NCI-H226 (cell line): ENCODE measurements at regions not wholly inside any gene's neighbourhood (a gene's known extent, or its start where the extent isn't known, plus 50 kb on each side); places are given as distances from the start of the nearest gene placed in this dataset.
A peak's percentile ranks its signal among the peaks of the same experiment; 100 is the strongest.

Experiments used
- DNase-seq: peaks from one replicate; pipeline ENCODE4 v3.0.0-alpha.2; 2015

DNA sequence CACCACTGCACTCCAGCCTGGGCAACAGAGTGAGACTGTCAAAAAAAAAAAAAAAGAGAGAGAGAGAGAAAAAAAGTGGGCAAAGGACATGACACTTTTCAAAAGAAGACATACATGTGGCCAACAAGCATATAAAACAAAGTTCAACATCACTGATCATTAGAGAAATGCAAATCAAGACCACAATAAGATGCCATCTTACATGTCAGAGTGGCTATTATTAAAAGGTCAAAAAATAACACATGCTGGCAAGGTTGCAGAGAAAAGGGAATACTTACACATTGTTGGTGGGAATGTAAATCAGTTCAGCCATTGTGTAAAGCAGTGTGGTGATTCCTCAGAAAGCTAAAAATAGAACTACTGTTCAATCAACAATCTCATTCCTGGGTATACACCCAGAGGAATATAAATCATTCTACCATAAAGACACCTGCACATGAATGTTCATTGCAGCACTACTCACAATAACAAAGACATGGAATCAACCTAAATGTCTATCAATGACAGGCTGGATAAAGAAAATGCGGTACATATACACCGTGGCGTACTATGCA, 94.9 kb upstream of the TRIM2 start:
- DNase-seq: no peak

DNA sequence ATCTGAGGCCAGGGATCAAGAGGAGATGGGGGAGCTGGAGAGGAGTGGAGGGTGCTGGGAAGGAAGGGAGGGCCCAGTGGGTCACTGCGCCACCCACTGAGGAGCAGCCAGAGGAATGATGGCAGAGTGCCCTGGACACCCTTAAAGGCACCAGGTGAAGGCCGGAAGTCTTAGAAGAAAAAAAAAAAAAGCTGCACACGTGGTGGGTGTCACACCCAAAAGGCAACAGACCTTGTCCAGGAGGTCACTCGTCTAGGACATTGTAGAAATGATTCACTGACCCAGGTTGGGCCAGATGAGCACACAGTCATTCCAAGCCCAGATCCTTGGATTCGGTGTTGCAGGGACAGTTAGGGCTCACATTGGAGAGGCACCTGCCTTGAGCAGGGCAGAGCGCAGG, 93.5 kb upstream of the TRIM2 start:
- DNase-seq: no peak

DNA sequence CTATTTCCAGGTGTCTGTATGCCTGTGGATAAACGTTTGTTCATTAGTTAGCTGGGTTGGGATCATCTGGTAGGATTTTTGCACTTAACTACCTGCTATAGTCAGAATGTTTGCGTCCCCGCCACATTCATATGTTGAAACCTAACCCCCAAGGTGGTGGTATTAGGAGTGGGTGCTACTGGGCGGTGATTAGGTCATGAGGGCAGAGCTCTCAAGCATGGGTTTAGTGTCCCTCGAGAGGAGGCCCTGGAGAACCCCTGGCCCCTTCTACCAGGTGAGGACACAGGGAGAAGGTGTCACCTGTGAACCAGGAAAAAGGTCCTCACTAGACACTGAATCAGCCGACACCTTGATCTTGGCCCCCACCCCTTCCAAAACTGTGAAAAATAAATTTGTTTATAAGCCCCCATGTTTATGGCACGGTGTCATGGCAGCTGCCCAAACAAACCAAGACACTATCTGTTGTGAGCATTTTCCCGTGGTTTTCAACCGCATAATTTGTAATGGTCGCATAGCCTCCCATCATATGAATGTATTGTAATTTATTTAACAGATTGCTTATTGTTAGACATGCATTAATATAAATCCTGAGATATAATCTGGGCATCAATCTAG, 92.7 kb upstream of the TRIM2 start:
- no peak for DNase-seq

DNA sequence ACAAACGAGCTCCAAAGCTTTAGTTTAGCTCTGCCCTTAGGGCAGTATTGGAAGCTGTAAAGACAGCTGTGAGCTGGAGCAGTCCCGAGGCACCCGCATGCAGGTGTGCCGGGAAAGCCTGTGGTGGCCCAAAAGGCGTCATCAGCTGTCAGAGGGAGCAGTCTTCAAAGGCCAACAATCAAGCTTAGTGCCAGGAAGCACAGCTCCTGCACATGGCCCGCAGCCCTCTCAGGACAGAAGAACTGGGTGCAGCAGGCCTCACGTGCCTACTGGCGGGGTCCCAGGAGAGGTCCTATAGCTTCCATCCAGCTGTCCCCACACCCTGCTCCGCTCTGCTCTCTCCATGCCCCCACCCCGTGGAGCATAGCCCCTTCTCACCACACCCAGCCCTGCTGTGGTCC, 92.2 kb upstream of the TRIM2 start:
- DNase-seq: no peak

DNA sequence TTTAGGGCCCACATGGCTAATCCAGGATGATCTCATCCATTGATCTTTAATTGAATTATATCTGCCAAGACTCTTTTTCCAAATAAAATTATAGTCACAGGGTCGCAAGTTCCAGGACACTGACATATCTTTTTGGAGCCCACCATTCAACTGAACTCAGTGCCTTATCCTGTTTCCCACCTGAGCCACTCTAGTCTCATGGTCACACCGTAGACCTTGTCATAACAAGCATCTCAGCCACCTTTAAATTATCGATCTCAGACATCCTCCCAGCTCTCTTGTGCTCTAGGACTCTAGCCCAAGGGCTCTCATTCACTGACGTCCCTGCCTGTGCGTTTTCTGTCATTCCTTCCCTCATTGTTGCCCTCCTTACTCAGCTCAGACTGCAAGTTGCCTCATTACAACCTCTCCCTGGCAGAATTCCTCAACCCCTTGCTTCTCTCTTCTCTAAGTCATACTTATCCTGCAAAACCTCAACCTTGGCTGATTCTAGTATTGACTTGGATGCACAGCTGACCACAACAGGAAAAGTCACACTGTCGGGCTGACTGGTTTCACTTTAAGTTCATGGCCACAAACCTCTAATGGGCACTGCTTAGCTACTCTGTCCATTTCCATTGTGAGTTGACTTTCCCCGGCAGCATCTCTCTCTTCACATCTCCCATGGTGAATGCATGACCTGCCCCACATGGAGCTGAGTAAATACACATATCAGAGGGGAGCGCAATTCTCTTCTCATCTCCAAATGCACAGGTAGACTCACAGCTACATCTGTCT, 91.0 kb upstream of the TRIM2 start:
- no peak for DNase-seq

DNA sequence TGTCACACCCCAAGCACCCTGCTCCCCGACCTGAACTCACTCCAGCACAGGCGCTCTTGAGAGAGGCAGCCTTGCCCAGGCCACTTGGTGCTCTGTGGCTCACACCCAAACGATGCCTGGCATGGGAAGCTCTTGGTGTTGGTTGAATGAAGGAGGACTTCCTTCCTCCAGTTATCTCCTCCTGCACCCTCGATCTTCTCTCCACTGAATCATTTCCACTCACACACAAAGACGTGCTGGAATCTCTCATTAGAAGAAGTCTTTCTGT, 90.5 kb upstream of the TRIM2 start:
- DNase-seq: no peak

- peak; percentile 91 for DNase-seq
Observed at GRCh38 chr4:153114771-153115321, 89.4 kb upstream of the TRIM2 start.

DNA sequence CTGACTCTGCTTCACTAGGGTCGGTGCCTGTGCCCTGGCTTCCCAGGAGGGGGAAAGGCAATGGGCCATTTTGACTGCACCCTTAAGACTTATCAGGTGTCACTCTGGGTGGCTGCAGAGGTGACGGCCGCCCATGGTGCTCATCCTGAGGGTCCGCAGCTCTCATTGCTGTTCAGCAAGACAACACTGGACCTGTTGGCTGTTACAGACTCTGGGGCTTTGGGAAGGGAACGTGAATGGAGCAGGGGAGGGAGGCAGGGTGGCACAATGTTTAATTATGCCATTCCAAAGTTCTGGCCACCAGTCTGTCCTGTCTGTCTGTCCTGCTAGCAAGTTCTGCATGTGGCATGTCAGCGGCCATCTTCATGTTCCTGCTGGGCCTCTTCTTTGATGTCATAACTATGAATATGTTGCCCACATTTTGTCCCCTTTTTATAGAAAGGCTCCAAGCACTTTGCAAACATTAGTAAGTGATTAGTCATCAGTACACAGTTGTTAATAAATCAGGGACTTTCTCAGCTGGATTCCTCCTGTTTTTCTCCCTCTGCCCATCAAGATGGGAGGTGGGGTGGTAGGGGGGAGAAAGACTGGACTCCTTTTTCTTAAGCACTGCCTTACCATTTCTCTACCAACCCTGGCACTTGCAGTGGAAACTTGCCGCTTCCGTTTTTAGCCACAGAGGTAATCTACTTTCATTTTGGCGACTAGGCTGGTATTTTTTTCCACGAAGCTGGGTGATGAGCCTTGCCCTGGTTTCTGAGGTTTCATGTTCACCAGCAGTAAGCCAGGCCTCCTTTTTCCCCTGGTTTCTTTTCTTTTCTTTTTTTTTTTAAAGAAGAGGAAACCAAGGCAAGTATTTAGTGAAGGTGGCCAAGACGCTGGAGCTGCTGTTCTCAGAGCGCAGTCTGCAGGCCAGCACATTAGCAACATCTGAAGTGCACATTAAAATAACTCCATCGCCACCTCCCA, 88.6 kb upstream of the TRIM2 start:
- peak; percentile 76 for DNase-seq

- DNase-seq: no peak
Observed at GRCh38 chr4:153116291-153116680, 88.0 kb upstream of the TRIM2 start.

DNA sequence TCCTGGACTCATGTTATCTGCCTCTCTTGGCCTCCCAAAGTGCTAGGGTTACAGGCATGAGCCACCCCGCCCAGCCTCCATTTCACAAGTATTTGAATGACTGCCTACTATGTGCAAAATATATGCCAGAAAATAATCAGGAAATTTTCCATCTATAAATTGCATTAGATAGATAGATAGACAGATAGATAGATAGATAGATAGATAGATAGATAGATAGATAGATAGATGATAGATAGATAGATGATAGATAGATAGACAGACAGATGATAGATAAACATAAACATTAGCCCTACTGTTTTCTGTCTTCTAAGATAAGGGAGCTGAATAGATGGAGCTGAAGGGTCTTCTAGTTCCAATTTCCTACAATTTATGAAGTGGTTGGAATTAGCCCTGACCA, 87.4 kb upstream of the TRIM2 start:
- no peak for DNase-seq

GRCh38 chr4:153117554-153117953, 86.7 kb upstream of the TRIM2 start:
- DNase-seq: no peak

GRCh38 chr4:153119626-153120025, 84.6 kb upstream of the TRIM2 start:
- no peak for DNase-seq

- DNase-seq: no peak
Observed at GRCh38 chr4:153120235-153120634, 84.0 kb upstream of the TRIM2 start.

GRCh38 chr4:153122855-153123254, 81.4 kb upstream of the TRIM2 start:
- no peak for DNase-seq

- DNase-seq: no peak
Observed at GRCh38 chr4:153126137-153126536, 78.1 kb upstream of the TRIM2 start.

- peak; percentile 51 for DNase-seq
Observed at GRCh38 chr4:153127760-153128494, 76.3 kb upstream of the TRIM2 start.

- DNase-seq: no peak
Observed at GRCh38 chr4:153131596-153131995, 72.6 kb upstream of the TRIM2 start.

DNA sequence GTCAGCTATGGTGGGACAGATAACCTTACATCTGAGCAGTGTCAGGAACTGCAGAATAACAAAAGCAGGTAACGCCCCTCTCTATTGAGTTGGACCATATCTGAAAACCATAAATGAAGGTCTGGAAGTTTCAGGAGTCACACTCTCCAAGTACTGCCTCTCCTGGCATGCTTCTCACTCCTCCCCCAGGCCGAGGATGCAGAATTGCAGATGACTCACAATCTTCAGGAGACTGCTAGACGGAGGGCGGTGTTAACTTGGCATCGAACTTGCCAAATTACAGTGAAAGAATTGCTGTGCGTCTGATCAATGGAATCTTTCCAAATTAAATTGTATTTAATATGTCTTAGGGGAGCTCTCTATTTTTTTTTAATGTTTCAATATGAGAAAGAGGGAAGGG, 67.1 kb upstream of the TRIM2 start:
- DNase-seq: peak; percentile 90

GRCh38 chr4:153137677-153138630, 66.3 kb upstream of the TRIM2 start:
- DNase-seq: no peak

DNA sequence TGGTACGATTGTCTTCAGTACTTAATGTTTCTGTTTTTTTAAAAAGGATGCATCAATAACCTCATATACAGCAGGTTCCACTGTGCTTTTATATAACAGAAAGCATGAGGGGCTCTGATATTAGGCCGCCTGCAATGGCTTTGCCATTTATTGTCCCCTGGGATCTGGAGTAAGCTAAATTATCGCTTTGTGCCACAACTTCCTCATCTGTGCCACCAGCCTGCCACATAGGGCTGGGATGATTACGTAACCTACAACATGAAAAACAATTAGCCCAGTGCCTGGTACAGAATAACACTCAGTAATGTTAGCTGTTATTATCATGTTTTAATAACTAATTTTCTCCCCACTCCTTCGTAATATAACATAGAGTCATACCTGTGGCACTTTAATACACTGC, 65.5 kb upstream of the TRIM2 start:
- no peak for DNase-seq

GRCh38 chr4:153140294-153140693, 63.9 kb upstream of the TRIM2 start:
- no peak for DNase-seq
